OCI-LY1 (cell line): ENCODE measurements at regions not wholly inside any gene's neighbourhood (a gene's known extent, or its start where the extent isn't known, plus 50 kb on each side); places are given as distances from the start of the nearest gene placed in this dataset.

Experiments
- H2AFZ ChIP-seq: fragments of 200-600 bp; sonication (generic), shearing (Covaris generic); 2 replicates; pipeline ENCODE4 v1.6.0; 2014; ENCODE audit warnings: antibody characterized with exemption, mild to moderate bottlenecking, low read length
- H3F3A ChIP-seq: fragments of 200-600 bp; sonication (generic), shearing (Covaris generic); 2 replicates; pipeline ENCODE4 v1.6.0; 2014; ENCODE audit warnings: mild to moderate bottlenecking, antibody characterized with exemption, low read length, moderate library complexity; ENCODE audit not compliant: insufficient read depth
- H3K27ac ChIP-seq: fragments of 200-600 bp; sonication (generic); 2 replicates; pipeline ENCODE4 v1.5.1; 2014; ENCODE audit warnings: low read length, mixed run types, mild to moderate bottlenecking, low read depth; ENCODE audit not compliant: poor library complexity, severe bottlenecking
- H3K27me3 ChIP-seq: fragments of 200-600 bp; sonication (generic); 2 replicates; pipeline ENCODE4 v1.6.0; 2014; ENCODE audit warnings: antibody characterized with exemption, mild to moderate bottlenecking, low read length, moderate library complexity; ENCODE audit not compliant: insufficient read depth
- H3K36me3 ChIP-seq: fragments of 200-600 bp; sonication (generic); 2 replicates; pipeline ENCODE4 v1.6.1; 2014; ENCODE audit warnings: mild to moderate bottlenecking, antibody characterized with exemption, low read length, moderate library complexity, mixed read lengths; ENCODE audit not compliant: insufficient read depth
- H3K4me1 ChIP-seq: fragments of 200-600 bp; sonication (generic); 2 replicates; pipeline ENCODE4 v1.5.1; 2014; ENCODE audit warnings: mild to moderate bottlenecking, low read length, moderate library complexity; ENCODE audit not compliant: insufficient read depth, severe bottlenecking
- H3K4me2 ChIP-seq: fragments of 200-600 bp; sonication (generic), shearing (Covaris generic); 2 replicates; pipeline ENCODE4 v1.6.1; 2014; ENCODE audit warnings: low read length
- H3K4me3 ChIP-seq: fragments of 200-600 bp; sonication (generic); 2 replicates; pipeline ENCODE4 v1.5.1; 2014; ENCODE audit warnings: low read length, low read depth, mild to moderate bottlenecking, mixed read lengths; ENCODE audit not compliant: poor library complexity, severe bottlenecking
- H3K79me2 ChIP-seq: fragments of 200-600 bp; shearing (Covaris generic); 2 replicates; pipeline ENCODE4 v1.6.1; 2016; ENCODE audit warnings: mixed run types, low read length, mixed read lengths; ENCODE audit not compliant: insufficient read depth
- H3K9ac ChIP-seq: fragments of 200-600 bp; sonication (generic), shearing (Covaris generic); 2 replicates; pipeline ENCODE4 v1.6.1; 2014; ENCODE audit warnings: mild to moderate bottlenecking, low read length, mixed read lengths
- H3K9me2 ChIP-seq: fragments of 200-600 bp; sonication (generic), shearing (Covaris generic); 2 replicates; pipeline ENCODE4 v1.6.1; 2014; ENCODE audit warnings: low read depth, mild to moderate bottlenecking, low read length, mixed read lengths
- H3K9me3 ChIP-seq: fragments of 200-600 bp; shearing (Covaris generic); 2 replicates; pipeline ENCODE4 v1.6.1; 2014; ENCODE audit warnings: low read length, mixed read lengths
- H4K20me1 ChIP-seq: fragments of 200-600 bp; sonication (generic), shearing (Covaris generic); 2 replicates; pipeline ENCODE4 v1.6.0; 2016; ENCODE audit warnings: mild to moderate bottlenecking, low read length; ENCODE audit not compliant: insufficient read depth
- EZH2 ChIP-seq: fragments of 200-600 bp; sonication (generic), shearing (Covaris generic); IDR thresholded peaks from 2 replicates; pipeline ENCODE4 v1.8.0; 2017; ENCODE audit warnings: borderline replicate concordance, mixed run types, mild to moderate bottlenecking, antibody characterized with exemption, low read length, moderate library complexity, mixed read lengths
- TF ChIP-seq, protein P1 (sequence below): fragments of 200-600 bp; sonication (generic), shearing (Covaris generic); IDR thresholded peaks from 2 replicates; pipeline ENCODE4 v1.5.1; 2017; ENCODE audit warnings: mild to moderate bottlenecking, antibody characterized with exemption, low read length, moderate library complexity, mixed read lengths

DNA sequence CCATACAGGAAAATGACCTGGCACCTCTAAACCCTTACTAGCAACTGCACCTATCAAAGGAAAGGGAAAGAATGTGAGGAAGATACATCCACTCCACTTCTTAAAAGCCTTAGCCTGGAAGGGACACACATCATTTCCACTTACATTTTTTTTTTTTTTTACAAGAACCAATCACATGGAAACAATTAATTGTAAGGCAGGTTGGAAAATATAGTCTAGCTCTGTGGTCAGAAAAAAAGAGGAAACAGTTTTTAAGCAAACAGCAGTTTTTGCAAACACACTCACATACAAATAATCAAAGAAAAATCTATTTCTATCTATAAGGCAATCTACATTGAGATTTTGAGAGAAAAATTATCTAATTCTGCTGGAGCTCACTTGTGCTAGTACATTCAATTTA is 98.9 kb upstream of the SPRED1 start:
- Histone ChIP-seq H3K4me3 (no peak overlapping the region), H3K9ac (no peak overlapping the region), H3K27ac (no peak overlapping the region), H3K79me2 (no peaks in the 10 kb centered on the region), H3K4me1 (no peaks in the 10 kb centered on the region), H3K36me3 (no peaks in the 10 kb centered on the region), H3K4me2 (no peak overlapping the region), H2AFZ (no peak overlapping the region), H3F3A (no peaks in the 10 kb centered on the region), H4K20me1 (no peaks in the 10 kb centered on the region), H3K9me3 (peaks cover 11% of the 10 kb centered on the region), H3K27me3 (no peaks in the 10 kb centered on the region), H3K9me2 (no peaks in the 10 kb centered on the region)
- TF ChIP-seq, protein P1, sequence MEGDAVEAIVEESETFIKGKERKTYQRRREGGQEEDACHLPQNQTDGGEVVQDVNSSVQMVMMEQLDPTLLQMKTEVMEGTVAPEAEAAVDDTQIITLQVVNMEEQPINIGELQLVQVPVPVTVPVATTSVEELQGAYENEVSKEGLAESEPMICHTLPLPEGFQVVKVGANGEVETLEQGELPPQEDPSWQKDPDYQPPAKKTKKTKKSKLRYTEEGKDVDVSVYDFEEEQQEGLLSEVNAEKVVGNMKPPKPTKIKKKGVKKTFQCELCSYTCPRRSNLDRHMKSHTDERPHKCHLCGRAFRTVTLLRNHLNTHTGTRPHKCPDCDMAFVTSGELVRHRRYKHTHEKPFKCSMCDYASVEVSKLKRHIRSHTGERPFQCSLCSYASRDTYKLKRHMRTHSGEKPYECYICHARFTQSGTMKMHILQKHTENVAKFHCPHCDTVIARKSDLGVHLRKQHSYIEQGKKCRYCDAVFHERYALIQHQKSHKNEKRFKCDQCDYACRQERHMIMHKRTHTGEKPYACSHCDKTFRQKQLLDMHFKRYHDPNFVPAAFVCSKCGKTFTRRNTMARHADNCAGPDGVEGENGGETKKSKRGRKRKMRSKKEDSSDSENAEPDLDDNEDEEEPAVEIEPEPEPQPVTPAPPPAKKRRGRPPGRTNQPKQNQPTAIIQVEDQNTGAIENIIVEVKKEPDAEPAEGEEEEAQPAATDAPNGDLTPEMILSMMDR: no peak
- no peak for TF ChIP-seq EZH2

DNA sequence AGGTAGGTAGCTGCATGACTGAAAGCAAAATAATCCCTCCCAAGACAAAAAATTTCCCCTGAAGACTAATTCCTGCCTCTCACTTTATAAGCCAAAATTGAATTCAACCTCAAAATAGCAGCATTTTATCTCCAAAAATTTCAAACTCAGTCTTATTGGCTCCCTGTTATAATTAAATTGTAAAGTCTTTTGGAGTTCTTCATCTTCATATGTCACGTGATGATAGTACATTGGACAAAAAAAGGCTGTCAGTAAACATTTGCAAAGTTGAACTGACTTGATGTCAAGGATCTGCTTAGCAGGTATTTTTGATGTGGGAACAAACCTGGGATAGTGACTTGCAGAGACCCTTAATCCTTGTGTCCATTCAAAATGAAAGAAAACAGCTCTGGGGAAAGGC is 98.4 kb upstream of the SPRED1 start:
- H3K27me3 ChIP-seq: no peaks in the 10 kb centered on the region
- H3K36me3 ChIP-seq: no peaks in the 10 kb centered on the region
- peaks cover 11% of the 10 kb centered on the region for H3K9me3 ChIP-seq
- H4K20me1 ChIP-seq: no peaks in the 10 kb centered on the region
- no peaks in the 10 kb centered on the region for H3F3A ChIP-seq
- no peaks in the 10 kb centered on the region for H3K79me2 ChIP-seq
- H3K9ac ChIP-seq: no peak overlapping the region
- H3K4me3 ChIP-seq: no peak overlapping the region
- no peaks in the 10 kb centered on the region for H3K9me2 ChIP-seq
- H3K27ac ChIP-seq: no peak overlapping the region
- H2AFZ ChIP-seq: no peak overlapping the region
- H3K4me1 ChIP-seq: no peaks in the 10 kb centered on the region
- H3K4me2 ChIP-seq: no peak overlapping the region
- TF ChIP-seq, protein P1: no peak
- no peak for TF ChIP-seq EZH2

DNA sequence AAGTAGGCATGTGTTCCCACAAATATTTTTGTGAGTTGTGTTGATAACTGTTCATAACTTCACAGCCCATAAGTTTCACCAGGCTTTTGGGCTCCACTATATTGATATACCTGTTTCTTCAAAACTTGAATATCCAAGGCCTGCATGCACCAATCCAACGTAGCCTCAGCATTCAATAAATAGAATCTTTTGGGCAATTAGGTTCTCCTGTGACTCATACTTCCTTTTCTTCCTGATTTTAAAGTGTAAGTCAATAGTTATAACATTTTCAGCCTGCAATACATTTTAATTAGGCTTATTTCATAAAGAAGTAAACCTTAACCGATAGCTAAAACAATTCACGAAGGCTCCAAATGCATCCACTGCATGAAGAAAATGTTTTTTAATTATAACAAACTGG is 97.8 kb upstream of the SPRED1 start:
- TF ChIP-seq, protein P1: no peak
- no peak for TF ChIP-seq EZH2
- Histone ChIP-seq H3K9ac (no peak overlapping the region), H4K20me1 (no peaks in the 10 kb centered on the region), H3K9me3 (peaks cover 11% of the 10 kb centered on the region), H3K27me3 (no peaks in the 10 kb centered on the region), H3K79me2 (no peaks in the 10 kb centered on the region), H3F3A (no peaks in the 10 kb centered on the region), H3K4me3 (no peak overlapping the region), H2AFZ (no peak overlapping the region), H3K9me2 (no peaks in the 10 kb centered on the region), H3K4me1 (no peaks in the 10 kb centered on the region), H3K27ac (no peak overlapping the region), H3K4me2 (no peak overlapping the region), H3K36me3 (no peaks in the 10 kb centered on the region)
